Neuronal stem cell (in vitro differentiated cells): ENCODE measurements at regions not wholly inside any gene's neighbourhood (a gene's known extent, or its start where the extent isn't known, plus 50 kb on each side); places are given as distances from the start of the nearest gene placed in this dataset.
A peak's percentile ranks its signal among the peaks of the same experiment; 100 is the strongest.

Experiments
- DNase-seq: peaks from one replicate; pipeline ENCODE4 v3.0.0-alpha.2; 2013; ENCODE audit warnings: low spot score
- H2AFZ ChIP-seq: one replicate; pipeline ENCODE4 v1.6.1; 2013; ENCODE audit warnings: mild to moderate bottlenecking, low read length, inconsistent platforms
- H2AK5ac ChIP-seq: 2 replicates; pipeline ENCODE4 v1.6.1; 2013; ENCODE audit warnings: low read depth, mild to moderate bottlenecking, inconsistent platforms, low read length, moderate library complexity, mixed read lengths
- H2BK120ac ChIP-seq: 2 replicates; pipeline ENCODE4 v1.6.1; 2013; ENCODE audit warnings: low read depth, mild to moderate bottlenecking, inconsistent platforms, low read length, moderate library complexity, mixed read lengths
- H2BK12ac ChIP-seq: one replicate; pipeline ENCODE4 v1.6.1; 2013; ENCODE audit warnings: low read length, inconsistent platforms
- H2BK15ac ChIP-seq: 2 replicates; pipeline ENCODE4 v1.6.1; 2013; ENCODE audit warnings: mild to moderate bottlenecking, low read length, inconsistent platforms, mixed read lengths
- H2BK5ac ChIP-seq: one replicate; pipeline ENCODE4 v1.6.1; 2013; ENCODE audit warnings: inconsistent platforms, mild to moderate bottlenecking, low read length, moderate library complexity
- H3K14ac ChIP-seq: one replicate; pipeline ENCODE4 v1.6.1; 2013; ENCODE audit warnings: low read length, inconsistent platforms
- H3K18ac ChIP-seq: 2 replicates; pipeline ENCODE4 v1.6.1; 2013; ENCODE audit warnings: low read length, inconsistent platforms
- H3K23ac ChIP-seq: 2 replicates; pipeline ENCODE4 v1.6.1; 2013; ENCODE audit warnings: low read depth, mild to moderate bottlenecking, mixed read lengths, low read length, inconsistent platforms; ENCODE audit not compliant: poor library complexity
- H3K27ac ChIP-seq: replicated peaks from 3 replicates; pipeline ENCODE4 v1.5.1; 2013; ENCODE audit warnings: low read length, inconsistent platforms
- H3K27me3 ChIP-seq, 3 experiments: 2 replicates each; pipeline ENCODE4 v1.6.1; 2013; ENCODE audit warnings: low read length in 3 of 3, mild to moderate bottlenecking in 2 of 3, inconsistent platforms in 1 of 3, low read depth in 1 of 3, mixed read lengths in 1 of 3, moderate library complexity in 1 of 3; ENCODE audit not compliant: control insufficient read depth in 3 of 3, insufficient read depth in 3 of 3
- H3K36me3 ChIP-seq, 2 donors: replicated peaks in 1 of 2; 2 replicates each; pipeline ENCODE4 v1.6.1; 2013; ENCODE audit warnings: low read length in 2 of 2; ENCODE audit not compliant: control insufficient read depth in 2 of 2, insufficient read depth in 2 of 2
- H3K4ac ChIP-seq: 2 replicates; pipeline ENCODE4 v1.6.1; 2013; ENCODE audit warnings: inconsistent platforms, mild to moderate bottlenecking, low read length, moderate library complexity
- H3K4me1 ChIP-seq, 2 donors: 1 replicate in 1 of 2; 2 replicates in 1 of 2; pipeline ENCODE4 v1.6.1; 2013; ENCODE audit warnings: low read length in 2 of 2, low read depth in 1 of 2; ENCODE audit not compliant: control insufficient read depth in 2 of 2, insufficient read depth in 1 of 2
- H3K4me2 ChIP-seq: one replicate; pipeline ENCODE4 v1.6.1; 2013; ENCODE audit warnings: mild to moderate bottlenecking, low read length, inconsistent platforms; ENCODE audit not compliant: insufficient read depth, poor library complexity, severe bottlenecking
- H3K4me3 ChIP-seq, 2 donors: 2 replicates each; pipeline ENCODE4 v1.5.1; 2013; ENCODE audit warnings: low read length in 2 of 2, mild to moderate bottlenecking in 2 of 2, inconsistent platforms in 1 of 2, moderate library complexity in 1 of 2
- H3K79me1 ChIP-seq: one replicate; pipeline ENCODE4 v1.6.1; 2013; ENCODE audit warnings: low read depth, mild to moderate bottlenecking, inconsistent platforms, low read length, moderate library complexity
- H3K9ac ChIP-seq: one replicate; pipeline ENCODE4 v1.6.1; 2013; ENCODE audit warnings: mild to moderate bottlenecking, low read depth, low read length, inconsistent platforms; ENCODE audit not compliant: poor library complexity
- H3K9me3 ChIP-seq, 2 donors: replicated peaks in 1 of 2; 2 replicates each; pipeline versions ENCODE3 to v1.6.1; 2013; ENCODE audit warnings: low read length in 2 of 2, mild to moderate bottlenecking in 2 of 2, inconsistent platforms in 1 of 2, low read depth in 1 of 2, mixed read lengths in 1 of 2, moderate library complexity in 1 of 2; ENCODE audit not compliant: control insufficient read depth in 2 of 2, insufficient read depth in 1 of 2
- H4K8ac ChIP-seq: one replicate; pipeline ENCODE4 v1.6.1; 2013; ENCODE audit warnings: low read depth, mild to moderate bottlenecking, inconsistent platforms, low read length, moderate library complexity
- H4K91ac ChIP-seq: one replicate; pipeline ENCODE4 v1.6.1; 2013; ENCODE audit warnings: low read length, low read depth, mild to moderate bottlenecking, inconsistent platforms; ENCODE audit not compliant: poor library complexity
- WGBS, 2 donors: extraction: QIAGEN DNeasy Blood & Tissue Kit; methylation state at CpG; one replicate each; pipeline ENCODE4 v1.1.7; 2013; ENCODE audit warnings: missing lambda C conversion rate in 2 of 2, mixed read lengths in 1 of 2; ENCODE audit not compliant: insufficient read length in 2 of 2, insufficient replicate concordance in 1 of 2; ENCODE audit errors: extremely low coverage in 2 of 2; 5-methylcytosine and 5-hydroxymethylcytosine counted together

- Histone ChIP-seq H3K36me3 (no peaks in the 10 kb centered on the region), H4K91ac (no peak overlapping the region), H2AK5ac (no peak overlapping the region), H2AFZ (no peak overlapping the region), H2BK5ac (no peak overlapping the region), H3K9me3 (no peaks in the 10 kb centered on the region), H3K4me2 (no peak overlapping the region), H2BK120ac (no peak overlapping the region), H3K27me3 (no peaks in the 10 kb centered on the region), H3K27ac (no peak overlapping the region), H3K4me3 (no peak overlapping the region), H3K9ac (no peak overlapping the region), H3K14ac (no peak overlapping the region), H3K4ac (no peak overlapping the region), H3K79me1 (no peaks in the 10 kb centered on the region), H4K8ac (no peak overlapping the region), H2BK12ac (no peak overlapping the region), H3K23ac (no peak overlapping the region), H3K4me1 (peaks cover 0 to 7% of the 10 kb centered on the region in 2 donors), H2BK15ac (no peak overlapping the region), H3K18ac (no peak overlapping the region)
- DNase-seq, result no peak
- no CpG with 5 or more reads among the region's 7 CpGs for WGBS, 2 donors
These were observed 355.5 kb downstream of the GLRX3 start for GRCh38 chr10:130491693-130492050.

GRCh38 chr10:130492266-130492934 is 356.2 kb downstream of the GLRX3 start:
- no CpG with 5 or more reads among the region's 3 CpGs for WGBS, 2 donors
- H2BK120ac ChIP-seq, result no peak overlapping the region

GRCh38 chr10:130493021-130493420 is 356.8 kb downstream of the GLRX3 start:
- peak overlapping the region; percentile 25 for H3K14ac ChIP-seq
- no peak overlapping the region for H2AFZ ChIP-seq
- DNase-seq, result no peak
- no peak overlapping the region for H3K27ac ChIP-seq
- no peak overlapping the region for H3K18ac ChIP-seq
- H3K79me1 ChIP-seq, result no peaks in the 10 kb centered on the region
- WGBS, 2 donors, result no CpG with 5 or more reads among the region's 13 CpGs
- H2BK5ac ChIP-seq, result no peak overlapping the region
- H3K4me2 ChIP-seq, result no peak overlapping the region
- H2AK5ac ChIP-seq, result peak overlapping the region; percentile 58
- no peak overlapping the region for H3K4me3 ChIP-seq
- H3K4me1 ChIP-seq, result no peaks in the 10 kb centered on the region
- no peaks in the 10 kb centered on the region for H3K27me3 ChIP-seq
- H3K36me3 ChIP-seq, result no peaks in the 10 kb centered on the region
- H4K91ac ChIP-seq, result no peak overlapping the region
- H2BK15ac ChIP-seq, result no peak overlapping the region
- H2BK120ac ChIP-seq, result no peak overlapping the region
- H2BK12ac ChIP-seq, result no peak overlapping the region
- H3K23ac ChIP-seq, result no peak overlapping the region
- H3K4ac ChIP-seq, result no peak overlapping the region
- no peak overlapping the region for H3K9ac ChIP-seq
- H3K9me3 ChIP-seq, result no peaks in the 10 kb centered on the region
- H4K8ac ChIP-seq, result no peak overlapping the region

More at GRCh38 chr10:130492266-130492934, 356.2 kb downstream of the GLRX3 start:
- Histone ChIP-seq H3K18ac (peak overlapping the region; percentile 7), H3K27me3 (no peaks in the 10 kb centered on the region), H2AFZ (no peak overlapping the region), H3K4me1 (peaks cover 0 to 4% of the 10 kb centered on the region in 2 donors), H4K8ac (no peak overlapping the region), H3K14ac (peak overlapping the region; percentile 25), H3K27ac (no peak overlapping the region), H3K23ac (no peak overlapping the region), H2BK12ac (peak overlapping the region; percentile 33), H2BK5ac (no peak overlapping the region), H2AK5ac (peak overlapping the region; percentile 72), H2BK15ac (peak overlapping the region; percentile 18), H3K4me3 (no peak overlapping the region), H3K4me2 (no peak overlapping the region), H3K4ac (no peak overlapping the region), H3K79me1 (no peaks in the 10 kb centered on the region), H3K36me3 (no peaks in the 10 kb centered on the region), H3K9me3 (no peaks in the 10 kb centered on the region), H3K9ac (no peak overlapping the region), H4K91ac (no peak overlapping the region)
- no peak for DNase-seq

GRCh38 chr10:130493446-130494145 is 357.4 kb downstream of the GLRX3 start:
- no peak overlapping the region for H3K4ac ChIP-seq
- H3K4me3 ChIP-seq, result no peak overlapping the region
- no peaks in the 10 kb centered on the region for H3K9me3 ChIP-seq
- H2BK120ac ChIP-seq, result no peak overlapping the region
- H3K4me1 ChIP-seq, result no peaks in the 10 kb centered on the region
- no peak overlapping the region for H3K18ac ChIP-seq
- no peaks in the 10 kb centered on the region for H3K36me3 ChIP-seq
- no peak overlapping the region for H2BK15ac ChIP-seq
- no peak for DNase-seq
- no peak overlapping the region for H2BK5ac ChIP-seq
- H2AK5ac ChIP-seq, result no peak overlapping the region
- H2AFZ ChIP-seq, result no peak overlapping the region
- H3K27me3 ChIP-seq, result no peaks in the 10 kb centered on the region
- H3K79me1 ChIP-seq, result no peaks in the 10 kb centered on the region
- no CpG with 5 or more reads among the region's 25 CpGs for WGBS, 2 donors
- H3K4me2 ChIP-seq, result no peak overlapping the region
- H2BK12ac ChIP-seq, result no peak overlapping the region
- no peak overlapping the region for H3K9ac ChIP-seq
- H4K8ac ChIP-seq, result no peak overlapping the region
- H3K14ac ChIP-seq, result no peak overlapping the region
- H3K23ac ChIP-seq, result no peak overlapping the region
- no peak overlapping the region for H3K27ac ChIP-seq
- H4K91ac ChIP-seq, result no peak overlapping the region
